Transverse colon (tissue), 4 donors: ENCODE measurements at regions not wholly inside any gene's neighbourhood (a gene's known extent, or its start where the extent isn't known, plus 50 kb on each side); places are given as distances from the start of the nearest gene placed in this dataset.

ENCODE experiments used
- EP300 ChIP-seq: sonication (generic); formaldehyde crosslinking; IDR thresholded peaks from one replicate; pipeline ENCODE4 v1.6.1; 2017; ENCODE audit warnings: antibody characterized with exemption, low read depth
- POLR2AphosphoS5 ChIP-seq, 3 donors: sonication (generic); formaldehyde crosslinking; IDR thresholded peaks; one replicate each; pipeline ENCODE4 v1.6.1; 2016; ENCODE audit warnings: antibody characterized with exemption in 3 of 3
- TF ChIP-seq, protein P1 (sequence below), 5 experiments: fragments of 200-600 bp in 3 of 5; fragments of 450-650 bp in 2 of 5; sonication (generic) in 3 of 5; IDR thresholded peaks; 1 replicate in 2 of 5; 2 replicates in 3 of 5; pipeline ENCODE4 v1.5.1; 2016 to 2017; ENCODE audit warnings: antibody characterized with exemption in 5 of 5, inconsistent platforms in 3 of 5, mild to moderate bottlenecking in 2 of 5, moderate library complexity in 1 of 5

DNA sequence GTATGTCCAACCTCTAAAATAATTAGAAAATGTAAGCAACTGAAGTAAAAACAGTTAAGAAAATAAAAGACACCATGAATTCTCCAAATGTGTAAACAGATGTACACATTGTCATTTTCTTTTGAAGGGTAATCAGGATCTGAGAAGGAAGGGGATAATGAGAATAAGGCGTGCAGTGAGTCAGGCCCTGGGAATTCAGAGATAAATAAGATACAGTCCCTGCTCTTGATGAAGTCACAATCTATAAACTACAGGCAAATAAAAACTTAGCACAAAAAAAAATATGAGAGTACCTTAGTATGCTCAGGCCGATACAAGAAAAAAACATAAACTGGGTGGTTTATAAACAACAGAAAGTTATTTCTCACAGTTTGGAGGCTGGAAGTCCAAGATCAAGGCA, 315.3 kb downstream of the DNAH5 start:
- TF ChIP-seq, protein P1, sequence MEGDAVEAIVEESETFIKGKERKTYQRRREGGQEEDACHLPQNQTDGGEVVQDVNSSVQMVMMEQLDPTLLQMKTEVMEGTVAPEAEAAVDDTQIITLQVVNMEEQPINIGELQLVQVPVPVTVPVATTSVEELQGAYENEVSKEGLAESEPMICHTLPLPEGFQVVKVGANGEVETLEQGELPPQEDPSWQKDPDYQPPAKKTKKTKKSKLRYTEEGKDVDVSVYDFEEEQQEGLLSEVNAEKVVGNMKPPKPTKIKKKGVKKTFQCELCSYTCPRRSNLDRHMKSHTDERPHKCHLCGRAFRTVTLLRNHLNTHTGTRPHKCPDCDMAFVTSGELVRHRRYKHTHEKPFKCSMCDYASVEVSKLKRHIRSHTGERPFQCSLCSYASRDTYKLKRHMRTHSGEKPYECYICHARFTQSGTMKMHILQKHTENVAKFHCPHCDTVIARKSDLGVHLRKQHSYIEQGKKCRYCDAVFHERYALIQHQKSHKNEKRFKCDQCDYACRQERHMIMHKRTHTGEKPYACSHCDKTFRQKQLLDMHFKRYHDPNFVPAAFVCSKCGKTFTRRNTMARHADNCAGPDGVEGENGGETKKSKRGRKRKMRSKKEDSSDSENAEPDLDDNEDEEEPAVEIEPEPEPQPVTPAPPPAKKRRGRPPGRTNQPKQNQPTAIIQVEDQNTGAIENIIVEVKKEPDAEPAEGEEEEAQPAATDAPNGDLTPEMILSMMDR (IDR thresholded peaks at IDR 0.05) = no peak
- no peak for TF ChIP-seq POLR2AphosphoS5 (IDR thresholded peaks at IDR 0.05)
- TF ChIP-seq EP300 = no peak
